T-cell (primary cell): ENCODE measurements at regions not wholly inside any gene's neighbourhood (a gene's known extent, or its start where the extent isn't known, plus 50 kb on each side); places are given as distances from the start of the nearest gene placed in this dataset.
"Not testable (repeated sequence)": the region's sequence is repeated elsewhere in the genome, so short reads cannot be mapped to it uniquely, and the experiment has no call there.

Experiments
- ATAC-seq, 4 experiments: fragments of 200-7000 bp in 3 of 4; fragments of 150-1000 bp in 1 of 4; cut with Tn5 transposase; replicated peaks in 1 of 4; 1 replicate in 3 of 4; 2 replicates in 1 of 4; pipeline ENCODE4 v1.10.0; 2021; ENCODE audit warnings: moderate library complexity in 3 of 4, mild to moderate bottlenecking in 2 of 4, moderate number of reproducible peaks in 1 of 4
- CTCF ChIA-PET, 2 donors: fragments of 300-600 bp; sonication (Branson Sonifier 250); formaldehyde crosslinking; loops; one replicate each; lab custom pipeline; 2022; ENCODE audit warnings: antibody characterized with exemption in 2 of 2; lab: Charles Lee
- POLR2A ChIA-PET, 2 donors: fragments of 300-600 bp; sonication (Branson Sonifier 250); formaldehyde crosslinking; loops; one replicate each; lab custom pipeline; 2022; ENCODE audit warnings: antibody characterized with exemption in 2 of 2; lab: Charles Lee
- DNase-seq, 35 experiments: peaks; one replicate each; pipeline versions ENCODE4 v3.0.0 to v3.0.0-alpha.2; 2013 to 2023
- H3K27ac ChIP-seq: one replicate; pipeline ENCODE4 v1.5.1; 2013; ENCODE audit warnings: low read length
- H3K27me3 ChIP-seq, 2 experiments: replicated peaks in 1 of 2; 1 replicate in 1 of 2; 2 replicates in 1 of 2; pipeline versions ENCODE4 v1.6.1 to v1.7.0; 2013; ENCODE audit warnings: low read length in 1 of 2, mixed read lengths in 1 of 2; ENCODE audit not compliant: control insufficient read depth in 2 of 2, insufficient read depth in 2 of 2; ENCODE audit errors: extremely low read depth in 1 of 2
- H3K36me3 ChIP-seq, 2 donors: 1 replicate in 1 of 2; 2 replicates in 1 of 2; pipeline versions ENCODE4 v1.6.1 to v1.7.0; 2013; ENCODE audit warnings: low read length in 1 of 2; ENCODE audit not compliant: control insufficient read depth in 2 of 2, insufficient read depth in 1 of 2; ENCODE audit errors: extremely low read depth in 1 of 2
- H3K4me1 ChIP-seq, 2 experiments: 1 replicate in 1 of 2; 2 replicates in 1 of 2; pipeline versions ENCODE4 v1.6.1 to v1.7.0; 2013; ENCODE audit warnings: low read length in 2 of 2, mixed read lengths in 1 of 2; ENCODE audit not compliant: insufficient read depth in 2 of 2, control insufficient read depth in 1 of 2; ENCODE audit errors: extremely low read depth in 1 of 2
- H3K4me3 ChIP-seq, 2 donors: 1 replicate in 1 of 2; 2 replicates in 1 of 2; pipeline versions ENCODE4 v1.5.1 to v1.7.0; 2013; ENCODE audit warnings: mild to moderate bottlenecking in 2 of 2, low read length in 1 of 2, moderate library complexity in 1 of 2; ENCODE audit not compliant: control insufficient read depth in 1 of 2; ENCODE audit errors: extremely low read depth in 1 of 2
- H3K9me3 ChIP-seq: 2 replicates; pipeline ENCODE4 v1.7.0; 2013
- H3K27ac Mint-ChIP-seq, 2 donors: one replicate each; pipeline ENCODE4 v1.8.0; 2020 to 2021; ENCODE audit warnings: mild to moderate bottlenecking in 2 of 2, mixed read lengths in 2 of 2
- H3K27me3 Mint-ChIP-seq, 2 donors: one replicate each; pipeline ENCODE4 v1.8.0; 2021 to 2022; ENCODE audit warnings: mixed read lengths in 2 of 2
- H3K36me3 Mint-ChIP-seq: one replicate; pipeline ENCODE4 v1.8.0; 2021; ENCODE audit warnings: mixed read lengths
- H3K4me1 Mint-ChIP-seq, 3 donors: one replicate each; pipeline ENCODE4 v1.8.0; 2020 to 2022; ENCODE audit warnings: mixed read lengths in 3 of 3, mild to moderate bottlenecking in 1 of 3
- H3K4me3 Mint-ChIP-seq, 3 donors: one replicate each; pipeline ENCODE4 v1.8.0; 2020 to 2022; ENCODE audit warnings: mild to moderate bottlenecking in 3 of 3, mixed read lengths in 3 of 3, moderate library complexity in 3 of 3
- H3K9me3 Mint-ChIP-seq, 3 donors: one replicate each; pipeline ENCODE4 v1.8.0; 2020 to 2022; ENCODE audit warnings: mixed read lengths in 3 of 3
- WGBS: methylation state at CpG from one replicate; pipeline ENCODE4 v1.1.5; 2013; ENCODE audit warnings: missing lambda C conversion rate; ENCODE audit not compliant: insufficient coverage; 5-methylcytosine and 5-hydroxymethylcytosine counted together

DNA sequence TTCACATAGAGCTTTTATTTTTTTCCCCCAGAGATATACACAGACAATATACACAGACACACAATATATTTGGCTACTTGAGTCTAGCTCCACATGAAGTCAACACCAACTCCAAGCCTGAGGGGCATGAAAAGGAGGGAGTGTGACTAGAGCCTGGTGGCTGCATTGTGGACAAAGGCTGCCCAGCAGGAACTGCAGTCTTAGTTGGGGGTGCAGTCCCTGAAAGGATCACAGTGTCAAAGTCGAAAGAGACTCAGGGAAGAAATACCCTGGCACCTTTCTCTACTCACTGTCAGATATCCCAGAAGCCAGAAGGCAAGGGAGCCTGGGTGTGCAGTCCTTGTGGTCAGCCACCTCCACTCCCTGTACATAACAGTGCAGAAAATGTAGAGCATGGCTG lies 231.6 kb upstream of the RPS23 start:
- H3K9me3 Mint-ChIP-seq, result peaks cover 4 to 18% (median 9%) of the 10 kb centered on the region in 3 donors
- no peak overlapping the region for H3K4me3 ChIP-seq
- POLR2A ChIA-PET, result no interaction called here
- H3K27ac ChIP-seq, result no peak overlapping the region
- H3K27me3 Mint-ChIP-seq, result peaks cover 0 to 7% of the 10 kb centered on the region in 2 donors
- WGBS, result no CpG with 5 or more reads among the region's 1 CpG
- no peaks in the 10 kb centered on the region for H3K27me3 ChIP-seq
- no peaks in the 10 kb centered on the region for H3K36me3 Mint-ChIP-seq
- no peak for ATAC-seq
- DNase-seq, result no peak
- no peaks in the 10 kb centered on the region for H3K36me3 ChIP-seq
- H3K4me3 Mint-ChIP-seq, result no peak overlapping the region
- peaks cover 0 to 5% (median 4%) of the 10 kb centered on the region in 3 donors for H3K4me1 Mint-ChIP-seq
- CTCF ChIA-PET, result no interaction called here
- no peak overlapping the region for H3K27ac Mint-ChIP-seq
- H3K9me3 ChIP-seq, result no peaks in the 10 kb centered on the region
- H3K4me1 ChIP-seq, result no peaks in the 10 kb centered on the region

DNA sequence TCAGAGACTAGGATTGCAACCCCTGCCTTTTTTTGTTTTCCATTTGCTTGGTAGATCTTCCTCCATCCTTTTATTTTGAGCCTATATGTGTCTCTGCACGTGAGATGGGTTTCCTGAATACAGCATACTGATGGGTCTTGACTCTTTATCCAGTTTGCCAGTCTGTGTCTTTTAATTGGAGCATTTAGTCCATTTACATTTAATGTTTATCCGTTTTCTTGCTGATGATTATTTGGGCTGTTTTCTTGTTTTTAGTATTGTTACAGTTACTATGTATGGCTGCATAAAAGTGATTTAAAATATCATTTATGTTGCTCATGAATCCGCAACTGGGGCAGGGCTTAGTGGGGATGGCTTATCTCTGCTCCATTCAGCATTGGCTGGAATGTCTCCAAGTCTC lies 228.2 kb upstream of the RPS23 start:
- DNase-seq, H3K4me3 Mint-ChIP-seq, H3K4me1 Mint-ChIP-seq, H3K9me3 ChIP-seq, H3K27ac ChIP-seq, CTCF ChIA-PET, H3K27me3 ChIP-seq, ATAC-seq, H3K4me1 ChIP-seq, H3K27me3 Mint-ChIP-seq, H3K4me3 ChIP-seq, H3K36me3 Mint-ChIP-seq, H3K36me3 ChIP-seq, H3K27ac Mint-ChIP-seq: not testable (repeated sequence)
- H3K9me3 Mint-ChIP-seq, result peaks cover 4 to 18% (median 9%) of the 10 kb centered on the region in 3 donors
- POLR2A ChIA-PET, result interaction anchor here in 1 of 2 donors (0.6 kb wide), 1 partner anchor 13 kb away, joined by 3 read pairs; no protein-coding TSS in a partner anchor
- 100% methylated on average over 1 of the region's 3 CpGs for WGBS

DNA sequence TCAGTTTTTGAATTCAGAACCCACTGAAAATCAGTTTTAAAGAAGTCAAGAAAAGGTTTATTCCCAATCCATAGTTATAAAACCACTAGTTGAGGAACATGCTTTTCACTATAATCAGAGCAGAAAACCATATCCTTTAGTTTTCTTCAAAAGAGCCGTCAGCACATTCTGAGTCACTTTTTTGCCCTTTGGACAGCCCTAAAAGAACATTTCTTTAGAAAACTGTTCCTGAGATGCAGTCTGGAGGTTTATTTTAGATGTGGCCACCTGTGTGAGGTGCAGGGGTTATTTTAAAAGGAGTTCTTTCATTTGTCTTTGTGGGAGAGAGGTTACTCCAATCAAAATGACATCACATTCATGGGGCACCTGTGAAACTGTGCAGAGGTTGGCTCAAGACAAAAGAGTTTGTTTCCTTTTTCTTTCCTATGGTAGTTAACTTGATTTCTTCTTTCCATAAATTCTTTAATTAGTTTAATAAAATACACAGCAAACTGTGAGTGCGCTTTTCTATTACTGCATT lies 221.6 kb upstream of the RPS23 start:
- Mint-ChIP-seq H3K4me1 (peaks cover 0 to 8% (median 0%) of the 10 kb centered on the region in 3 donors), H3K36me3 (no peaks in the 10 kb centered on the region), H3K9me3 (no peaks in the 10 kb centered on the region), H3K27me3 (no peaks in the 10 kb centered on the region), H3K4me3 (no peak overlapping the region), H3K27ac (no peak overlapping the region)
- Histone ChIP-seq H3K4me3 (no peak overlapping the region), H3K27me3 (no peaks in the 10 kb centered on the region), H3K36me3 (no peaks in the 10 kb centered on the region), H3K27ac (no peak overlapping the region), H3K9me3 (no peaks in the 10 kb centered on the region), H3K4me1 (no peaks in the 10 kb centered on the region)
- DNase-seq (no peak), ATAC-seq (no peak)
- WGBS, result no CpG with 5 or more reads among the region's 2 CpGs
- CTCF ChIA-PET, result no interaction called here
- POLR2A ChIA-PET, result no interaction called here

DNA sequence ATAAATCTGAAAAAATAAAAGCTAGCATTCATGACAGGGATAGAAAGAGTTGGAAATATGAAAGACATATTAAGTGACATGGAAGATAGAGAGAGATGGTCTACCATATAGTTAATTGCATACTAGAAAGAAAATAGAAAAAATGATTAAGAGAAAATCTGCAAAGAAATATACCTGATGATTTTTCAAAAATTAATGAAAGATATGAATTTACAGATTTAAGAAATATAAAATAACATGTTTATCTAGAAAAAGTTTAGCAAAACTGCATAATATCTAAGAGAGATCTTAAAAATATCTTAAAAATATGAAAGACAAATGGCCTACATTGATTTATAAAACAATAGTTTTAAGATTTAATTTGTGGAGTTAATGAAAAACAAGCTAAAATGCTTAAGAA lies 219.1 kb upstream of the RPS23 start:
- POLR2A ChIA-PET, result no interaction called here
- Mint-ChIP-seq H3K9me3 (no peaks in the 10 kb centered on the region), H3K4me1 (peaks cover 0 to 8% (median 0%) of the 10 kb centered on the region in 3 donors)

DNA sequence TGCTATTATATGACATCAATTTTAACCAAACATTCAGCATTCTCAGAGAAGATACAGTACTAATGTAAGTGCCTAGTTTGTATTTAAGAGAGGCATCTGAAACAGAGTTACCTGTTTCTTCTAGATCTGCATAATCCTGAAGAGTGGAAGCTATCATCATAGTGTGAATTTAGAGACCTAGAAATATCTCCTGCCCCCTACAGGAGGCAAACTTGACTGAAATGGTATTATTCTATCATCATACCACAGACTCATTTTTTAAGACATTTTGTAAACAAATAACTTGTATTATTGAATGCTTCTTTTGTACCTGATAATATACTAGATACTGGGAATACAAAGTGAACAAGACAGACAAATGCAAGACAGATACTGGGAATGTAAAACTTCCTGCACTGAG lies 216.8 kb upstream of the RPS23 start:
- Mint-ChIP-seq H3K36me3 (no peaks in the 10 kb centered on the region), H3K4me3 (no peak overlapping the region), H3K4me1 (peaks cover 0 to 7% (median 0%) of the 10 kb centered on the region in 3 donors), H3K9me3 (no peaks in the 10 kb centered on the region), H3K27me3 (no peaks in the 10 kb centered on the region), H3K27ac (no peak overlapping the region)
- H3K4me1 ChIP-seq, result no peaks in the 10 kb centered on the region
- H3K36me3 ChIP-seq, result no peaks in the 10 kb centered on the region
- ChIA-PET POLR2A (no interaction called here), CTCF (no interaction called here)
- H3K27me3 ChIP-seq, result no peaks in the 10 kb centered on the region
- no peaks in the 10 kb centered on the region for H3K9me3 ChIP-seq
- no peak for ATAC-seq
- no peak overlapping the region for H3K4me3 ChIP-seq
- no peak for DNase-seq
- H3K27ac ChIP-seq, result no peak overlapping the region

More for the DNA sequence above, 219.1 kb upstream of the RPS23 start:
- no peak overlapping the region for H3K27ac Mint-ChIP-seq
- H3K4me3 Mint-ChIP-seq, result no peak overlapping the region
- no peaks in the 10 kb centered on the region for H3K36me3 ChIP-seq
- CTCF ChIA-PET, result interaction anchor here in 1 of 2 donors (0.5 kb wide), 1 partner anchor 27 kb away, joined by 3 read pairs; no protein-coding TSS in a partner anchor
- no peaks in the 10 kb centered on the region for H3K36me3 Mint-ChIP-seq
- H3K4me3 ChIP-seq, result no peak overlapping the region
- no peak overlapping the region for H3K27ac ChIP-seq
- no peaks in the 10 kb centered on the region for H3K27me3 Mint-ChIP-seq
- no peaks in the 10 kb centered on the region for H3K9me3 ChIP-seq
- no peaks in the 10 kb centered on the region for H3K27me3 ChIP-seq
- H3K4me1 ChIP-seq, result no peaks in the 10 kb centered on the region
- ATAC-seq (no peak), DNase-seq (no peak)

DNA sequence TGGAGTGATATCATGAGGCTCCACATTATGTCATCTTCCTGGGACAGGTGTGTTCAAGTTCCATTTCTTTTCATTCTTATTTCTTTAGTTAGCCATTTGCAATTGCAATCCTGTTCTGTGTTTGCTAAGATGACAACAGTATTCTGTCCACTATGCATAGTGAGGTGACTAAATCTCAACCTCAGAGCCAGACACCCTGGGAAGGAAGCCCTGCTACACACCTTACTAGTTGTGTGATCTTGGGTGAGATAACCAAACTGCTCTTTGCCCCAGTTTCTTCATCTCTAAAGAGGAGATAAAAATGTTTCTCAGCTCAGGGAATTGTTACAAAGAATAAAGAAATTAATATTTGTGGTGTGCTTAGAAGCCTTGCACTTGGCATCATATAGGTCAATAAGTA lies 215.1 kb upstream of the RPS23 start:
- no peak overlapping the region for H3K27ac ChIP-seq
- Mint-ChIP-seq H3K36me3 (no peaks in the 10 kb centered on the region), H3K4me3 (no peak overlapping the region), H3K27ac (no peak overlapping the region), H3K9me3 (no peaks in the 10 kb centered on the region), H3K4me1 (no peaks in the 10 kb centered on the region), H3K27me3 (no peaks in the 10 kb centered on the region)
- no peaks in the 10 kb centered on the region for H3K36me3 ChIP-seq
- H3K27me3 ChIP-seq, result no peaks in the 10 kb centered on the region
- H3K4me3 ChIP-seq, result no peak overlapping the region
- no peaks in the 10 kb centered on the region for H3K4me1 ChIP-seq
- ChIA-PET POLR2A (no interaction called here), CTCF (no interaction called here)
- H3K9me3 ChIP-seq, result no peaks in the 10 kb centered on the region
- DNase-seq (no peak), ATAC-seq (no peak)

DNA sequence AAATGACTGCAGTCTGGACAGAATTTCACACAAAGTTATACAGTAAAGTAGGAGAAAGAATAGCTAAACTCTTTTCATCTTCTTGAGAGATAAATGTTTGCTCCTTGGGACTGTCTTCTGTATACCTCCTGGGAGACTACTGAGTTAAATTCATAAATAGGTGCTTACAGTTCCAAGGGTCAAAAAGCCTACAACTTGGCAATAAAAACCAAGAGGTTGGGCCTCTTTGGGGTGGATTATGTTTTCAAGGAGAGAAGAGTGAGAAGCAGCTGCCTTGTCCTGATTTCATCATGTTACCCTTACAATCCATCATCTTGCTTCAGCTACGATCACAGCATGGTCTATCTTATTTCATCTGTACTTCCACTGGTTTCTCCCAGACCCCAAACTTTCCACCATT lies 213.2 kb upstream of the RPS23 start:
- CTCF ChIA-PET, result no interaction called here
- Histone ChIP-seq H3K27ac (no peak overlapping the region), H3K4me3 (no peak overlapping the region), H3K27me3 (no peaks in the 10 kb centered on the region), H3K9me3 (no peaks in the 10 kb centered on the region), H3K4me1 (no peaks in the 10 kb centered on the region), H3K36me3 (no peaks in the 10 kb centered on the region)
- H3K27me3 Mint-ChIP-seq, result no peaks in the 10 kb centered on the region
- ATAC-seq, result no peak
- no peak for DNase-seq
- no peak overlapping the region for H3K27ac Mint-ChIP-seq
- POLR2A ChIA-PET, result no interaction called here
- no CpG with 5 or more reads among the region's 1 CpG for WGBS
- no peaks in the 10 kb centered on the region for H3K9me3 Mint-ChIP-seq
- no peak overlapping the region for H3K4me3 Mint-ChIP-seq
- no peaks in the 10 kb centered on the region for H3K4me1 Mint-ChIP-seq
- no peaks in the 10 kb centered on the region for H3K36me3 Mint-ChIP-seq
